Esophagus muscularis mucosa (tissue), 3 donors: ENCODE measurements at regions not wholly inside any gene's neighbourhood (a gene's known extent, or its start where the extent isn't known, plus 50 kb on each side); places are given as distances from the start of the nearest gene placed in this dataset.

ENCODE experiments used
- CTCF ChIP-seq, 3 experiments: fragments of 200-600 bp in 2 of 3; fragments of 450-650 bp in 1 of 3; sonication (generic) in 2 of 3; IDR thresholded peaks; one replicate each; pipeline ENCODE4 v1.5.1; 2017 to 2019; ENCODE audit warnings: antibody characterized with exemption in 3 of 3, mild to moderate bottlenecking in 2 of 3, moderate library complexity in 1 of 3
- EP300 ChIP-seq: sonication (generic); formaldehyde crosslinking; IDR thresholded peaks from one replicate; pipeline ENCODE4 v1.6.1; 2017; ENCODE audit warnings: antibody characterized with exemption

GRCh38 chr2:208798698-208799097 is 392.1 kb downstream of the PTH2R start:
- TF ChIP-seq EP300: no peak
- no peak for TF ChIP-seq CTCF (IDR thresholded peaks at IDR 0.05)
